ENCODE measurements at regions not wholly inside any gene's neighbourhood (a gene's known extent, or its start where the extent isn't known, plus 50 kb on each side); places are given as distances from the start of the nearest gene placed in this dataset.
"Not testable (repeated sequence)": the region's sequence is repeated elsewhere in the genome, so short reads cannot be mapped to it uniquely, and the experiment has no call there.

DNA sequence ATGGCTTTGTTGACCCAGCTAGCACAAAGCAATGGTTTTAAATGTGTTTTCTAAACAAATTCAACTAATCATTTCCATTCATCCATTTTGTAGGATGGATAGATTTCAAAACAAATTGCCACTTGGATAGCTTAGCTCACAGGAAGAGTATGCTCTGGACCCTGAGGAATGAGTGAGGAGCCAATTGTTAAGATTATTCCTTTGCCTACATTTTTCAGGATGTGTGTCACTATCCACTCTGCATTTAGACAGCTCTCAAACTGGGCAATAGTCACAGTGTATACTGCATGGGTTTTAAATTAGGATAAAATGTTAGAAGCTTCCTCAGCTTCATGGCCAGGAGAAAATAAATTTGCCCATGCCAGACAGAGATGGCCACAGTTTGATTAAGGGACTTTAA, 605.6 kb upstream of the TEX47 start:
- DNase-seq = no peak

GRCh38 chr7:89401690-89402089, 606.2 kb upstream of the TEX47 start:
- no peak for DNase-seq

GRCh38 chr7:89451911-89452310, 656.4 kb upstream of the TEX47 start:
- DNase-seq = no peak

DNA sequence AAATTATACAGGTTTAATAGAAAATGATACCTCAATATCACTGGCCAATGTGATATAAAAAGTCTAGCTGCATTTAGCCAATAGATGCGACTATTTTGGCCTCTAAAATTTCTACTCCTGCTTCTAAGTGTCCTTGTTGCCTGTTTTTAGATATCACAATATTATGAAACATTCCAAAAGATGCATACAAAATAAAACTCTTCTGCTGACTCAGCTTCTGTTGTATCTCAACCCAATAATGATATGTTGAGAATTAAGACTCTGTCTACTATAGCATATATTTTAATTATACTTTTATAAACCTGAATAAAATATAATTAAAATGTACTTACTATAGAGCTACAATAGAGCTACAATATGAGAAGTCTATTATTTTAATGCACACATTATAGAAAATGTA, 661.0 kb upstream of the TEX47 start:
- DNase-seq = no peak

DNA sequence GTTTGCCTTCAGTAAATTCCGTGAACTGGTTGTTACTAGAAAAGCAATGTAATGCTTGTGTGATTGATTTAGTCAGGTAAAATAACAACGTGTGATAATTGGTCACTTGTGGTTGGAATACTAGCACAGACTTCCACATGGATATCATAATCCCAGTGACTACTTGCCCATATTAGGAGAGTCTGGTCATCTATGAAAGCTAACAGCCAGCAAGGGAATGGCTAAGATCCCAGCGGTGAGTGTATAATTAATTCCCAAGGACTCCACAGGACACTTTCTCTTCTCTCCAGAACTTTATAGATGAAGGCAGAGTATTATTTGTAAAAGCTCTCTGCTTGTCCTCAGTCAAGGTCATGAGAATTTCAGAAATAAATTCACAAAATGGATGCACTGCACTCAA, 662.6 kb upstream of the TEX47 start:
- no peak for DNase-seq

- DNase-seq = no peak
These were observed 678.9 kb upstream of the TEX47 start for GRCh38 chr7:89474456-89474855.

GRCh38 chr7:89477991-89478390, 676.3 kb upstream of the STEAP1 start:
- no peak for DNase-seq

GRCh38 chr7:89495704-89496103, 658.6 kb upstream of the STEAP1 start:
- no peak for DNase-seq

- no peak for DNase-seq
These were observed 654.2 kb upstream of the STEAP1 start for GRCh38 chr7:89500084-89500483.

- no peak for DNase-seq
These were observed 651.0 kb upstream of the STEAP1 start for GRCh38 chr7:89503281-89503680.

DNA sequence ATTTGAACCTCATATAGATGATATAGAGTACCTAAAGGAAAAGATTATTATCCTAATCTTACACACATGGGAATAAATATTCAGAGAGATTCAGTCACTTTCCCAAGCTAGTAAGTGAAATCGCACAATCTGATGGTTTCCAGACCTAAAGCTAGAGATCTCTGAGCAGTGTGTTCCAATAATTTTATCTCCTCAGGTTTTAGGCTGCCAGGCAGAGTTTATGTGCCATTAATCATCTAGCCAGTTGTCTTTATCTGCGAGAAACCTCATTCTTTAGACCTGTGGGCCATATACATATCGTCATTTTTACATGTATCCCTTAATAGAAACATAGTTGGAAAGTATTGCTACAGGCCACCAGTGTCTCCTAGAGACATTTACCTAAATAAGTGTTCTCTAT, 647.2 kb upstream of the STEAP1 start:
- no peak for DNase-seq

DNA sequence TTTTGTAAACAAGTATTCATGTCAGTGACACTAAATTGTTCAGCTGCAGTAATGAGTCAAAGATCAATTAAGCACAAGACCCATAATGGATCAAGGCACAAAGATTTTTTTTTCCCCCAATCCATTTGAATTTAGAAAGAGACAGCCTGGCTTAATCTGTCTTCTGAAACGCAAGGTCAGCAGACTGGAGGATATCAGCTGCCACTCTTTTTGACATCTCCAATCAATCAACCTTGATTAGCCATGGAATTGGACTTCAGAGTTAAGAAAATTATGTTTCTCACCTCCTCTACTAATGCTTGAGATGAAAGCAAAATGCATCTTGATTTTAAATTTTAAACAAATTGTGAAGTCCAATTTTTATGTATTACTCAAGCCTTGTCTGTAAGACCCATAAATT, 642.4 kb upstream of the STEAP1 start:
- DNase-seq = no peak

DNA sequence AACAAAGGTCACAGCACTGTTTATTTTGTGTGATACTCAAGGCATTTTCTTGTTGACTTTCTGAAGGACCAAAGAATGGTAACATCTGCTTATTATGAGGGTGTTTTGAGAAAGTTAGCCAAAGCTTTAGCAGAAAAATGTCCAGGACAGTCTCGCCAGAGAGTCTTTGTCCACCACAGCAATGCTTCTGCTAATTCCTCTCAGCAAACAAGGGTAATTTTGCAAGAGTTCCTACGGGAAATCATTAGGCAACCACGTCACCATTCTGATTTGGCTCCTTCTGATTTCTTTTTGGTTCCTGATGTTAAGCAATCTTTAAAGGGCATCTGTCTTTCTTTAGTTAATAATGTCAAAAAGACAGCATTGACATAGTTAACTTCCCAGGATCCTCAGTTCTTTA, 639.3 kb upstream of the STEAP1 start:
- no peak for DNase-seq

DNA sequence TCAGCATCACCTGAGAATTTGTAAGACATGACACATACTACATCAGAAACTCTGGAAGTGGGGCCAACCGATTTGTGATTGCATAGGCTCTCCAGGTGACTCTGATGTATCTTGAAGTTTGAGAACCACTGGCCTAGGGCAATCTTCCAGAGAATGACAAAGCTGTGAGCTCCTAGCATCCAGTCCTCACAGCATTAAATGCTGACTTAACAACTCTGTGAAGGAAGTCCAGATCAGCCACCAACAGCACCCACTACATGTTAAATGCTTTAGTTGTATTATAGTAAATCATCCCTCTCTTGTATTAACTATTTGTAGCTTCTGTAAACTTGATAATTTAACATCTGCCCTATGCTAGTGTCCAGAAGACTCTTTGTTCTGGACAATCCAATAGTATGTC, 636.5 kb upstream of the STEAP1 start:
- no peak for DNase-seq

DNA sequence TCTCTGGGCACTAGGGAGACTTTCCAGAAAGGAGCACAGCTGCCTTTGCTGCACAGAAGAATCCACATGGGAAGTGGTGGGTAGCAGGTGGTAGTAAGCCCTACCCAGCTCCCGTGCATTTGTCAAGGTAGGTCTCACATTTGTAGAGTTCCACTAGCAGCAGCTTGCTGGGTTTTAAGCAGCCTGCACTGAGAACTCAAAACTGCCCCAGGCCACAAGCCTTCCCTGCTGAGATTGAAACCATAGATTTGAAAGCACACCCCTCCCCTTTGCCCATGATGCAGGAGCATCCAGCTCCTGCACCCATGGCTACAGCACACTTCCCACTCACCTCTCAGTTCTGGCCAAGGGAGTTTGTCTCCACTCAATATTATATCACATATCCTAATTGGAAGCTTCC, 604.5 kb upstream of the STEAP1 start:
- DNase-seq = no peak

- DNase-seq = no peak
These were observed 600.1 kb upstream of the STEAP1 start for GRCh38 chr7:89554209-89554608.

DNA sequence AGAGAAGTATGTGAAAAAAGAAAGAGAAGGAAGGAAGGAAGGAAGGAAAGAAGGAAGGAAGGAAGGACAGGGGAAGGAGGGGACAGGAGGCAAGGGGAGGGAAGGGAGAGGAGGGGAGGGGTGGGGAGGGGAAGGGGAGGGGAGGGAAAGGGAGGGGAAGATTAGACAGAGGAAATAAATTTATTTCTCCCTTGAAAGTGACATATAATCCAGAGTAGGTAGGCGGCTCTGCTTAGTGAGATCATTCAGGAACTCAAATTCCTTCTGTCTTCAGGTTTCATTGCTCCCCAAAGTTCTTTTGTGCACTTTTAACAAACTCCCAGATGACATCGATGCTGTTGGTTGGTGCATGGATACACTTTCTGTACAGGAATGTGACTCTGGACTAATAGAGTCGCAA, 594.7 kb upstream of the STEAP1 start:
- DNase-seq = no peak

DNA sequence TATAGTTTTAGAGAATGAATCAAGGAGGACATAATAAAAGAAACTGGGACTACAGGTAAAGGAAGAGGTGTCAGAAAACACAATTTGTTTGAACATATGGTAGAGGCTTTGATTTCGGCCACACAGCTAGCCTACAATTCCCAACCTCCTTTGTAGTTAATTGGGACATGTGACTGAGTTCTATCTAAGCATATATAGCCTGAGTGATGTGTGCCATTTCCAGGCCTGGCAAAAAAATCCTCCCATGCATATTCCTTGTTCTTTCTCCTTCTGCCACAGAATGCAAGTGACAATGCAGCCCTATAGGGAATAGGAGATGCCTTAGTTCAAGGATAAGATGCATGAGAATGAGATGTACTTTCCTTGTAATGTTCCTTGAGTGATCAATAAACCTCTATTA, 590.7 kb upstream of the STEAP1 start:
- no peak for DNase-seq

DNA sequence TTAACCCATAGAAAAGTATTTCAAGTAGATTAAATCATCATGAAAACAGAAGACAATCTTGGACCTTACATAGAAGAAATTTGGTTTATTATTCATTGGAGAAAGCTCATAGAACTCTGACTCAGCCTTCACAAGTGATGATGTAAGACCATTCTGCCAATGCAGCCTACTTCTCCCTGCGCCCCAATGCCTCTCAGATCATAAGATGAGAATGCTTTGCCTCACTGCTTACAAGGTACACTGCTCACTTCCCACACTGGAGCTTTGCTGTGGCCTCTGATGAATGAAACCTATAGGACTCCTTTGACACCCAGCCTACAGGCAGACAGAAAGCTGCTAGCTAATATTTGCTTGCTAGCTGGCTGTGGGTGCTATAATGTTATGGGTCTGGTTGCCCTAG, 569.4 kb upstream of the STEAP1 start:
- no peak for DNase-seq

- no peak for DNase-seq
These were observed 561.1 kb upstream of the STEAP1 start for GRCh38 chr7:89593125-89593524.

DNA sequence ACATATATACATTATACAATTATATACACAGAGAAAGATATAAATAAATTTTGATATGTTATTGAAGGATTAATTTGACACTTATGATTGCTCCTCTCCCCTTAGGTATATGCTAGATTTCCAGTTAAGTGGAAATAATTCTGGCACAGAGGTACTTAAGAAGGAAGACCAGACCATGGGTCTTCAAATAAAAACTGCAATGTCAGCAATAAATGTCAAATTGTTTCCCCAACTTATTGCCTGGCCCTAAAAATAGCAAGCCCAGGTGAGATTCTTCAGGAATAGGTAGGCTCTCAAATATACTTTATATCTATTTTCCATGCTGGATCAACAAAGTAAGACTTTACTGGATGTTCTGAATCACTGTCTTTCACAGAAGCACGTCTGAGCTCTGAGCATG, 551.3 kb upstream of the STEAP1 start:
- DNase-seq = no peak

- no peak for DNase-seq
These were observed 548.9 kb upstream of the STEAP1 start for GRCh38 chr7:89605362-89605761.

DNA sequence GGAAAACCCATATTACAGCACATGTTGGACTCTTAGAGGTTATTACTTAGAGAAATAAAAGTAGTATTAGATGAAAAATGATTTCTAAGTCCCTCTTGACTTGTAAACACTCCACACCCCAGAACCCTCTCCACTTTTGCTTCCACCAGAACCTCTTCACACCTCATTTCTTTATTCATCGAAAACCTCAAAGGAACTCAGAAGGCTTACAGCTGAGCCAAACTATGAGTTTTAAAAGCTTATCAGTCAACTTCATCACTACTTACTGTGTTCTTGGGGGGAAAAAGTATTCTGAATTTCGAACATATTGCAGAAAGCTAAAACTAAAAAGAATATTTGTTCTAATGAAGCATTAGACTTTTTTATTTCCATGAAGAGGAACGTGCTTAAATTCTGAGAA, 547.8 kb upstream of the STEAP1 start:
- DNase-seq = no peak

DNA sequence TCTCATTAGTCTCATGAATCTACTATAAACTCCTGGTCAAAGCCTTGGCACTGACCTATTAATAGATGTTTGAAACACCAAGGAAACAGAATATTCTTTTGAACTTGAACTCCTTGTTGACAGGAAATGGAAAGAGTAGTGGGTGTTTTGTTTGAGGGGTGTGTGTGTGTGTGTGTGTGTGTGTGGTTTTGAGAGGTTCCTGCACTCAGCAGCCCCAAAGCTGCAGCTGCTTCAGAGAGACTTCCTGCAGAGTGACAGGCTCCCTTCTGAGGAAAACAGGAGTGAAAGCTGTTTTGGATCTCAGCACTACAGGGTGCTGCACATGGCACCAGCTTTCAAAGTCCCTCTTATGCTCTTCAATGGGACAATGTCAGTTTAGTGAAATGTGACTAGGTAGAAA, 546.5 kb upstream of the STEAP1 start:
- no peak for DNase-seq

GRCh38 chr7:89616829-89617228, 537.4 kb upstream of the STEAP1 start:
- DNase-seq = not testable (repeated sequence)

GRCh38 chr7:89618274-89618673, 536.0 kb upstream of the STEAP1 start:
- DNase-seq = no peak
